ENCODE measurements at regions not wholly inside any gene's neighbourhood (a gene's known extent, or its start where the extent isn't known, plus 50 kb on each side); places are given as distances from the start of the nearest gene placed in this dataset.

DNA sequence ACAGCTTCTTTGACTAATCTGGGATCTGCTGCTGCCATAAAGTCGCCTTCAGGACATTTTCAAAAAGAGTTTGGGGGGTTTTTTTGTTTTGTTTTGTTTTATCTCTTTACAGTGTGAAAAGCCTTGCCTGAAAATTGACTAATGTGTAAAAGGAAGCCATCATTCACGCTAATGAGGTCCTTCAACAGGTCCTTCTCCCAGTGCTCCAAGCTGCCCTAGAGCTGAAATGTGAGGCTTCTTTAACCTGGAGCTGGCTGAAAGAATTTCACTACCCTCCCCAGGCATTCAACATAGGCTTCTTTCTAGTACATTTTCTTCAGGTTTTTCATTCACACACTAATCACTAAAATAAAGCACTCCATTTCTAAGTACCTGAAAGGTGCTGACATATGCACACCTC is 145.1 kb upstream of the PRDM1 start:
- TF ChIP-seq CTCF (conservative IDR thresholded peaks at IDR 0.05) (no peak), EZH2 (IDR thresholded peaks at IDR 0.05; ENCODE audit: low read depth) (no peak)

Measured in PC-9 (cell line).